IMR-90 (cell line): ENCODE measurements at regions not wholly inside any gene's neighbourhood (a gene's known extent, or its start where the extent isn't known, plus 50 kb on each side); places are given as distances from the start of the nearest gene placed in this dataset.
A peak's percentile ranks its signal among the peaks of the same experiment; 100 is the strongest.

Experiments used
- ATAC-seq: fragments of 200-7000 bp; cut with Tn5 transposase; 2 replicates; pipeline ENCODE4 v1.9.1; 2020; ENCODE audit warnings: low read depth, mild to moderate bottlenecking, moderate library complexity
- BruUV-seq: library from RNA; stranded (reverse); fragments of 400-500 nt; replicated peaks from 2 replicates; lab custom pipeline; 2021; lab: Mats Ljungman, UMichigan
- CTCF ChIA-PET: fragments of 300-600 bp; formaldehyde crosslinking; extraction: SDS; loops from one replicate; lab custom pipeline; 2021; ENCODE audit warnings: antibody characterized with exemption; lab: Yijun Ruan, JAX
- POLR2A ChIA-PET: fragments of 300-600 bp; sonication (Branson Sonifier 250); formaldehyde crosslinking; loops from one replicate; lab custom pipeline; 2022; ENCODE audit warnings: antibody characterized with exemption; ENCODE audit not compliant: unreplicated experiment; lab: Charles Lee
- DNase-seq: peaks from one replicate; pipeline ENCODE4 v3.0.0; 2013
- H2AFZ ChIP-seq: replicated peaks from 2 replicates; pipeline ENCODE3; 2013; ENCODE audit warnings: low read length, mild to moderate bottlenecking; ENCODE audit not compliant: poor library complexity
- H2AK5ac ChIP-seq: 2 replicates; pipeline ENCODE4 v1.6.1; 2013; ENCODE audit warnings: low read depth, low read length, inconsistent platforms
- H2AK9ac ChIP-seq: replicated peaks from 2 replicates; pipeline ENCODE3; 2013; ENCODE audit warnings: mild to moderate bottlenecking, low read depth, low read length, moderate library complexity; ENCODE audit not compliant: poor library complexity
- H2BK120ac ChIP-seq: 2 replicates; pipeline ENCODE4 v1.6.1; 2013; ENCODE audit warnings: low read depth, low read length, inconsistent platforms
- H2BK15ac ChIP-seq: 3 replicates; pipeline ENCODE4 v1.6.1; 2013; ENCODE audit warnings: low read depth, low read length, inconsistent platforms
- H2BK20ac ChIP-seq: 2 replicates; pipeline ENCODE4 v1.6.1; 2013; ENCODE audit warnings: low read depth, mild to moderate bottlenecking, inconsistent platforms, low read length, moderate library complexity
- H2BK5ac ChIP-seq: 2 replicates; pipeline ENCODE4 v1.6.1; 2013; ENCODE audit warnings: mild to moderate bottlenecking, low read depth, low read length, inconsistent platforms; ENCODE audit not compliant: poor library complexity, severe bottlenecking
- H3K14ac ChIP-seq: replicated peaks from 2 replicates; pipeline ENCODE4 v1.6.1; 2013; ENCODE audit warnings: low read depth, low read length, inconsistent platforms
- H3K18ac ChIP-seq: 2 replicates; pipeline ENCODE4 v1.6.1; 2013; ENCODE audit warnings: low read depth, low read length, control low read depth
- H3K23ac ChIP-seq: 2 replicates; pipeline ENCODE4 v1.6.1; 2013; ENCODE audit warnings: low read depth, low read length, inconsistent platforms
- H3K27ac ChIP-seq: 2 replicates; pipeline ENCODE4 v1.5.1; 2013; ENCODE audit warnings: mild to moderate bottlenecking, control low read depth, low read length; ENCODE audit not compliant: insufficient read depth
- H3K27me3 ChIP-seq: 2 replicates; pipeline ENCODE4 v1.6.1; 2013; ENCODE audit warnings: low read length; ENCODE audit not compliant: control insufficient read depth, insufficient read depth
- H3K36me3 ChIP-seq: 2 replicates; pipeline ENCODE4 v1.6.1; 2013; ENCODE audit warnings: low read length, mixed read lengths; ENCODE audit not compliant: control insufficient read depth, insufficient read depth
- H3K4ac ChIP-seq: 2 replicates; pipeline ENCODE4 v1.6.1; 2013; ENCODE audit warnings: low read depth, low read length, inconsistent platforms
- H3K4me1 ChIP-seq: 2 replicates; pipeline ENCODE4 v1.6.1; 2013; ENCODE audit warnings: low read length, mixed read lengths; ENCODE audit not compliant: control insufficient read depth, insufficient read depth
- H3K4me2 ChIP-seq: 2 replicates; pipeline ENCODE4 v1.6.1; 2013; ENCODE audit warnings: low read depth, mild to moderate bottlenecking, control low read depth, low read length, moderate library complexity
- H3K4me3 ChIP-seq: 2 replicates; pipeline ENCODE4 v1.5.1; 2013; ENCODE audit warnings: low read depth, mild to moderate bottlenecking, control low read depth, low read length, moderate library complexity; ENCODE audit not compliant: insufficient read depth
- H3K56ac ChIP-seq: 2 replicates; pipeline ENCODE4 v1.6.1; 2013; ENCODE audit warnings: low read length, inconsistent platforms; ENCODE audit not compliant: insufficient read depth; ENCODE audit errors: extremely low read depth
- H3K79me1 ChIP-seq, 2 experiments: 2 replicates each; pipeline ENCODE4 v1.6.1; 2013; ENCODE audit warnings: low read length in 2 of 2, inconsistent platforms in 1 of 2, low read depth in 1 of 2
- H3K9ac ChIP-seq: 2 replicates; pipeline ENCODE4 v1.6.1; 2013; ENCODE audit warnings: low read depth, low read length, control low read depth
- H3K9me1 ChIP-seq: 2 replicates; pipeline ENCODE4 v1.6.1; 2013; ENCODE audit warnings: low read length, inconsistent platforms; ENCODE audit not compliant: insufficient read depth
- H3K9me3 ChIP-seq: 2 replicates; pipeline ENCODE4 v1.6.1; 2013; ENCODE audit warnings: low read length; ENCODE audit not compliant: control insufficient read depth, insufficient read depth
- H4K20me1 ChIP-seq: 2 replicates; pipeline ENCODE4 v1.6.1; 2013; ENCODE audit warnings: low read length, inconsistent platforms; ENCODE audit not compliant: insufficient read depth
- H4K5ac ChIP-seq: 2 replicates; pipeline ENCODE4 v1.6.1; 2013; ENCODE audit warnings: mild to moderate bottlenecking, low read depth, low read length, control low read depth
- H4K8ac ChIP-seq, 2 experiments: 2 replicates each; pipeline ENCODE4 v1.6.1; 2013; ENCODE audit warnings: low read depth in 2 of 2, low read length in 2 of 2, control low read depth in 1 of 2, inconsistent platforms in 1 of 2
- H4K91ac ChIP-seq: 2 replicates; pipeline ENCODE4 v1.6.1; 2013; ENCODE audit warnings: low read depth, low read length, inconsistent platforms; ENCODE audit not compliant: insufficient read depth
- BHLHE40 ChIP-seq: fragments of 150-350 bp; IDR thresholded peaks from 2 replicates; pipeline ENCODE4 v1.6.1; 2016; ENCODE audit warnings: mild to moderate bottlenecking, low read depth, low read length
- CEBPB ChIP-seq: IDR thresholded peaks from 2 replicates; pipeline ENCODE4 v1.6.1; 2012; ENCODE audit warnings: low read depth, low read length, improper control_type of control experiment
- CHD1 ChIP-seq: IDR thresholded peaks from 2 replicates; pipeline ENCODE4 v1.6.1; 2012; ENCODE audit warnings: low read depth, low read length, improper control_type of control experiment
- FOS ChIP-seq: fragments of 150-350 bp; IDR thresholded peaks from 2 replicates; pipeline ENCODE4 v1.6.1; 2016; ENCODE audit warnings: low read depth, low read length
- MAFK ChIP-seq: IDR thresholded peaks from 2 replicates; pipeline ENCODE4 v1.6.1; 2012; ENCODE audit warnings: low read depth, low read length, improper control_type of control experiment
- MXI1 ChIP-seq: IDR thresholded peaks from 2 replicates; pipeline ENCODE4 v1.6.1; 2012; ENCODE audit warnings: low read depth, mild to moderate bottlenecking, low read length, moderate library complexity, borderline replicate concordance
- NFE2L2 ChIP-seq: fragments of 150-350 bp; IDR thresholded peaks from 2 replicates; pipeline ENCODE4 v1.6.1; 2016; ENCODE audit warnings: low read depth, mild to moderate bottlenecking, low read length
- POLR2A ChIP-seq: IDR thresholded peaks from 2 replicates; pipeline ENCODE4 v1.6.1; 2012; ENCODE audit warnings: mild to moderate bottlenecking, low read depth, low read length
- RAD21 ChIP-seq: IDR thresholded peaks from 2 replicates; pipeline ENCODE4 v1.6.1; 2012; ENCODE audit warnings: low read length, improper control_type of control experiment
- RCOR1 ChIP-seq: IDR thresholded peaks from 2 replicates; pipeline ENCODE4 v1.6.1; 2012; ENCODE audit warnings: mild to moderate bottlenecking, low read length, improper control_type of control experiment; ENCODE audit not compliant: insufficient replicate concordance
- RFX5 ChIP-seq: IDR thresholded peaks from 2 replicates; pipeline ENCODE4 v1.8.0; 2012; ENCODE audit warnings: low read depth, mild to moderate bottlenecking, low read length, moderate library complexity
- WGBS, 2 experiments: methylation state at CpG; one replicate each; pipeline versions ENCODE4 v1.1.5 to v1.1.7; 2013; ENCODE audit warnings: missing lambda C conversion rate in 2 of 2; ENCODE audit not compliant: insufficient read length in 1 of 2; ENCODE audit errors: extremely low coverage in 2 of 2; 5-methylcytosine and 5-hydroxymethylcytosine counted together
- dilution Hi-C: fragments of 300-500 bp; cut with HindIII; formaldehyde crosslinking; loops from one replicate; pipeline ENCODE4 v1.14.3; 2018; ENCODE audit warnings: low sequenced_read_pairs; ENCODE audit not compliant: unreplicated experiment
- in situ Hi-C: fragments of 300-500 bp; cut with MboI; formaldehyde crosslinking; loops from 3 replicates; pipeline ENCODE4 v1.14.3; 2019; ENCODE audit warnings: low sequenced_read_pairs, inconsistent platforms, mixed read lengths
- intact Hi-C: fragments of 100-400 bp; cut with micrococcal nuclease; formaldehyde crosslinking; loops from 2 replicates; pipeline ENCODE4 v1.10.0; 2022
- TF ChIP-seq, protein P1 (sequence below): fragments of 150-350 bp; IDR thresholded peaks from 2 replicates; pipeline ENCODE4 v1.6.1; 2017; ENCODE audit warnings: mild to moderate bottlenecking, antibody characterized with exemption, low read length, low read depth
- TF ChIP-seq, protein P2 (sequence below): conservative IDR thresholded peaks from 2 replicates; pipeline ENCODE4 v1.5.1; 2012; ENCODE audit warnings: mild to moderate bottlenecking, low read depth, low read length, improper control_type of control experiment

DNA sequence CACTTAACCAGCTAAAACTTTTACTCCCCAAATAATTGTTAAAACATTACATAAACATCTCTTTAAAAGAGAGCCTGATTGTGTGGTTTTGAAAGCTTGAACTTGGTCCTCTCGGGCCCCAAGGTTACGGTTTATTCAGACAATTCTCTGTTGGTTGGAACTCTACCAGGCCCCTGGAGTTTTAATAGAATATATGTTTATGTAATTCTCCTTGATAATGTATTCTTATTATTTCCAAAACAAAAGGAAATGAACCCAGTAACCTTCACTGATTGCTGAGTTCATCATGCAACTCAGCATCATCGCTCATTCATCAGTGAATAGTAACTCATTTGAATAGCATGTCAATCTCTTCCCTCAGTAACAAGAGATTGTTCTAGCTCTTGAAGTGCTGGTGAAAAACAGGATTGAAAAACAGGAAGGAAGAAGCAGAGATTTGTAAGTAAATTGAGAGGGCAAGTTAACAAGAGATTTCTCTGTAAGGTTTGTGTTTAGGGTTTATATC, 464.5 kb upstream of the MARCKS start:
- ATAC-seq: no peak
- dilution Hi-C loops: no loop called here
- Histone ChIP-seq H3K27ac (no peak overlapping the region), H3K18ac (no peak overlapping the region), H3K14ac (no peak overlapping the region), H4K5ac (no peak overlapping the region), H3K27me3 (no peaks in the 10 kb centered on the region), H3K9me1 (no peaks in the 10 kb centered on the region), H3K4me3 (no peak overlapping the region), H4K20me1 (no peaks in the 10 kb centered on the region), H2AFZ (no peak overlapping the region), H2AK9ac (no peak overlapping the region), H3K9ac (no peak overlapping the region), H3K4me2 (no peak overlapping the region), H2BK20ac (no peak overlapping the region), H4K8ac (no peak overlapping the region), H3K4me1 (peaks cover 5% of the 10 kb centered on the region), H2BK120ac (0 out of 2 replicates have a peak overlapping the region, but pooled peaks have one; percentile 46), H2AK5ac (no peak overlapping the region), H3K9me3 (no peaks in the 10 kb centered on the region), H2BK15ac (no peak overlapping the region), H2BK5ac (no peak overlapping the region), H3K36me3 (no peaks in the 10 kb centered on the region), H3K4ac (no peak overlapping the region), H4K91ac (no peak overlapping the region), H3K56ac (no peak overlapping the region), H3K79me1 (no peaks in the 10 kb centered on the region), H3K23ac (no peak overlapping the region)
- TF ChIP-seq, protein P1, sequence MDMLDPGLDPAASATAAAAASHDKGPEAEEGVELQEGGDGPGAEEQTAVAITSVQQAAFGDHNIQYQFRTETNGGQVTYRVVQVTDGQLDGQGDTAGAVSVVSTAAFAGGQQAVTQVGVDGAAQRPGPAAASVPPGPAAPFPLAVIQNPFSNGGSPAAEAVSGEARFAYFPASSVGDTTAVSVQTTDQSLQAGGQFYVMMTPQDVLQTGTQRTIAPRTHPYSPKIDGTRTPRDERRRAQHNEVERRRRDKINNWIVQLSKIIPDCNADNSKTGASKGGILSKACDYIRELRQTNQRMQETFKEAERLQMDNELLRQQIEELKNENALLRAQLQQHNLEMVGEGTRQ: no peak
- TF ChIP-seq RAD21: no peak
- TF ChIP-seq FOS: no peak
- TF ChIP-seq MXI1: no peak
- TF ChIP-seq NFE2L2: no peak
- TF ChIP-seq CHD1: no peak
- TF ChIP-seq, protein P2, sequence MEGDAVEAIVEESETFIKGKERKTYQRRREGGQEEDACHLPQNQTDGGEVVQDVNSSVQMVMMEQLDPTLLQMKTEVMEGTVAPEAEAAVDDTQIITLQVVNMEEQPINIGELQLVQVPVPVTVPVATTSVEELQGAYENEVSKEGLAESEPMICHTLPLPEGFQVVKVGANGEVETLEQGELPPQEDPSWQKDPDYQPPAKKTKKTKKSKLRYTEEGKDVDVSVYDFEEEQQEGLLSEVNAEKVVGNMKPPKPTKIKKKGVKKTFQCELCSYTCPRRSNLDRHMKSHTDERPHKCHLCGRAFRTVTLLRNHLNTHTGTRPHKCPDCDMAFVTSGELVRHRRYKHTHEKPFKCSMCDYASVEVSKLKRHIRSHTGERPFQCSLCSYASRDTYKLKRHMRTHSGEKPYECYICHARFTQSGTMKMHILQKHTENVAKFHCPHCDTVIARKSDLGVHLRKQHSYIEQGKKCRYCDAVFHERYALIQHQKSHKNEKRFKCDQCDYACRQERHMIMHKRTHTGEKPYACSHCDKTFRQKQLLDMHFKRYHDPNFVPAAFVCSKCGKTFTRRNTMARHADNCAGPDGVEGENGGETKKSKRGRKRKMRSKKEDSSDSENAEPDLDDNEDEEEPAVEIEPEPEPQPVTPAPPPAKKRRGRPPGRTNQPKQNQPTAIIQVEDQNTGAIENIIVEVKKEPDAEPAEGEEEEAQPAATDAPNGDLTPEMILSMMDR: no peak
- no peak for TF ChIP-seq CEBPB
- no peak for TF ChIP-seq POLR2A
- no peak for TF ChIP-seq RCOR1
- TF ChIP-seq BHLHE40: no peak
- no peak for TF ChIP-seq RFX5
- TF ChIP-seq MAFK: no peak
- in situ Hi-C loops: no loop called here
- ChIA-PET POLR2A (no interaction called here), CTCF (interaction anchor here (1.0 kb wide), 1 partner anchor 466 kb away, joined by 3 read pairs; no protein-coding TSS in a partner anchor)
- WGBS, 2 experiments: no CpG with 5 or more reads among the region's 3 CpGs
- no TSS peak for BruUV-seq
- intact Hi-C loops: no loop called here
- no peak for DNase-seq
